ENCODE measurements at regions not wholly inside any gene's neighbourhood (a gene's known extent, or its start where the extent isn't known, plus 50 kb on each side); places are given as distances from the start of the nearest gene placed in this dataset.
A peak's percentile ranks its signal among the peaks of the same experiment; 100 is the strongest.

DNA sequence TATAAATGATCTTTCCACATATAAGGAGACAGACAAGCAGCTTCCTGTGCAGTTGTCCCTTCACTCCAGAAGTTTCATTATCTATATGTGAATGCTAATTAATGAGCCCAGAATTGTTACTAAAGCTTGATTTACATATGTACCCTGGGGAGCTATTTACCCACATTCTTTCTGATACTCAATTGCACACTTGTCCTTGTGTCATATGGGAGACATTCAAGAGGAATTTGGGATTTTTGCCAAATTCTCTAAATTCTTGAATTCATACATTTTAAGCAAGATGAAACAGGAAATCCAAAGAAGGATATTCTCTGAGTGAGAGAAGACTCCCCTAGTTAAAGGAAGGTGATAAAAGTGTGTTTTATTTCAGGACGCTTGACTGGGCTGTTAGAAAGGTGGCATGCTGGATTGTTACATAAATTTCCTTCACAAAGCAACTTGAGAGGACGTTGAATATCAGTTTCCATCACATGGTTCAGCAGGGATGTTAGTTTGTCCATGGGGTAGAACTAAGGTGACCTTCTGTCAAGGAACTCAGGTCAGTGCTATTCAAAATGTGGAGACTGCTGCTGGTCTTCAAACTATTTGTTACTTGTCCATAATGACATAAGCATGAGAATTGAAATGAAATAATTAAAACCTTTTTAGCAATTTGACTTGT is 368.2 kb downstream of the IRS1 start:
- no peak for DNase-seq (ENCODE audit: low read depth)

DNA sequence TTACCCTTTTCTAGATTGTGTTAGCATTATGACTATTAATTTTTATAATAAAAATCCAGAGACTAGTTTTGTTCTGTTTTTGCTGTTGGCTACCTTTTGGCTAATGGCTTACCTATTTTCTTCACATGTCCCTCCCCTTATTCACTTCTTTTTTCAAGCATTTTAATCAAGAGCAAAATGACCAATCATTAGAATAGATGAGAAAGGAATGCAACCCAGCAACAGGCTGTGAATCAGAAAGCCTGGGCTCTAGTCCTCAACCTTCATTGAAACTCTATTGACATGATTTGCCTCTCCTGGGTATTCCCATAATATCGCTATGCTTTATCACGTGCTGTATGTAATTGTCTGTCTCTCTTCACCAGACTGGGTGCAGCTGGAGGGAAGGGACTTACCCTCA is 370.1 kb downstream of the IRS1 start:
- DNase-seq (ENCODE audit: low read depth), result no peak

DNA sequence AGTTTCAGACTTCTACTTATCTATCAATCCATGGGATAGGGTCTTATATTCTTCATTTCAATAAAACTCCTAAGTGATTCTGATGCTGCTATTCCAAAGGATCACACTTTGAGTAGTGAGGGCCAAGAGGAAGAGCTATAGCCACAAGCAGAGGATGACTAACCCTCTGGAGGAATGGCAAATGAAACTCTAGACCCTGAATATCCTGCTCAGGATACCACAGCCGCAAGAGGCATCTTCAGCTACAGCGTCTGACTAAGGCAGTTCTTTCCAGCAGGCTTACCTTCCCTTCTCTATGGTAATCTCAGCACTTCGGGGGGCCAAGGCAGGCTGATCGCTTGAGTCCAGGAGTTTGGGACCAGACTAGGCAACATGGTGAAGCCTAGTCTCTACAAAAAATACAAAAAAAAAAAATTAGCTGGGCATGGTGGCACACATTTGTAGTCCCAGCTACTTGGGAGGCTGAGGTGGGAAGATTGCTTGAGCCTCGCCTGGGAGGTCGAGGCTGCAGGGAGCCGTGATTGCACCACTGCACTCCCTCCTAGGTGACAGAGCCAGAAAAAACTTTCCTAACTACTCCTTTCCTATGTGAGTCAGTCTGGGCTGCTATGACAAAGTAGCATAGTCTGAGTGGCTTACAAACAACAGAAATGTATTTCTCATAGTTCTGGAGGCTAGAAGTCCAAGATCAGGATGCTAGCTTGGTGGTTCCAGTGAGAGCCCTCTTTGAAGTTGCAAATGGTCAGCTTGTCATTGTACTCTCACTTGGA is 371.9 kb downstream of the IRS1 start:
- peak; percentile 73 for DNase-seq (ENCODE audit: low read depth)

DNA sequence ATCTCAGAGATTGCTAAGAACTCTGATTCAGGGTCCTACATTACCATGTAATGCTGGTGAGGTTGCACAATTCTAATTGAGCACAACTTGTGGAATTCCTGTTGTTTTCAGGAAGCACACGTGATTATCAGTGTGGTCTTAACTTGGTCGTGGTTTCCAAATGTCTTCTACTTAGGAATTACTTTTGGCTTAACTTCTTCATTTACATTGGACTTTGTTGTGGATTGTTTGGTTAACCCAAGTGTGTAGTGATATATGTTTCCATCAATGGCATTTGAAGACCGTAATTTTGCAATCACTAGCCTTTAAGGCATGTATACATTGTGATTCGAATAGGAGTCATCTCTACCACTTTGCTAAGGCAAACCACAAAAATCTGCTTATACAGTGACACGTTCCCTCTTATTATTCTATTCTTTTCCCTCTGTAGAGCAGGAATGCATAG is 373.3 kb downstream of the IRS1 start:
- DNase-seq (ENCODE audit: low read depth), result no peak

DNA sequence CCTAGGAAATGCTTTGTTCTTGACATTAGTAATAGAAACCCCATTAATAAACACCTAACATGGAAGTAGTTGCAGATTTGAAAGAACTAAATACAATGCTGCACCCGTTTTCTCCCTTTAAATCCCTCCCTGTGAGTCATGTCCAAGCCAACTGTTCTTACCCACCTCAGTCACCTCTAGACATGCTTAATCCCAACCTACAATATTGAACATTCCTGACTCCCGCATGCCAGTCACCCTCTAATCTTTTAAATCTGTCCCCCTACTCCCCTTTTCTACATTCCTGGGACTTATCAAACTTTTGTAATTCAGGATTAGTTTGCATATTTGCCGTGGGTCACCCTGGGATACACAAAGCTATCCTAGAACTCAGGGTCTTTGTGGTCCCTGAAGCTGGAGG is 374.6 kb downstream of the IRS1 start:
- no peak for DNase-seq (ENCODE audit: low read depth)

DNA sequence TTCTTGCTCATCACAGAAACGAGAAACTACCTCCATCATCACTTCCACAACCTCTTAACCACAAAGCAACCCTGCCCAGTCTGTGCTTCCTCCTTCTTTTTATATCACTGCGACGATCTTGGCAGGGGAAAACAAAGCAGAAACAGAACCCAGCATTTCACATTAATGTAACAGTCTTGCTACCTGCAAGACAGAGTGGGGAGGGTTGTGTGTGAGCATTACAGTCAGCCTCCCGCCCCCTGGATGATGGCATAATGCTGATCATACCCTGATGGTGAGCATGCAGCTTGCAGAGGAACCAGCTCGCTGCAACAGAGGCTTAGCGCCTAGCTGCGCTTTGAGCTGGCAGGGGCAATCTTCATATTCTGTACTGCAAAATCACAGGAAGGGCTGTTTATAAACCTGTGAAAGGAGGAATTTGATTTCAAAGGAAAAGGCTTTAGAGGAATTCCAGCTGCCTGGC is 376.1 kb downstream of the IRS1 start:
- DNase-seq (ENCODE audit: low read depth), result no peak

DNA sequence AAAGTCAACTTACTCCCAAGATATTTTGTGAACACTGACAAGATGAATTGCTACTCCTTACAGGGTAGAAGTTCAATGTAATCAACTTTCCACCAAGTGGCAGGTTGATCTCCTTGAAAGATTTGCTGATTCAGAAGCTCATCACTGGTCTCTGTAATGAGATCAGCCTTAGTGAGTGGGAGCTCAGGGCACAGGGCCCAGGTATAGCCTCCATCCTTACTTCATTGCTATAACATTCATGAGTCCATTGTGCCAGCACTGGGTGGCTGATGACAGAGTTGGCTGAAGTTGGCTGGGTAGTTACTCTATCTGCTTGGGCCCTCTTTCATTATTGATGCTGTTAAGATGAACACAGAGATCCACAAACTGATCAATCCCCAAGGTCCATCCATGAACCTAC is 379.0 kb downstream of the IRS1 start:
- no peak for DNase-seq (ENCODE audit: low read depth)

DNA sequence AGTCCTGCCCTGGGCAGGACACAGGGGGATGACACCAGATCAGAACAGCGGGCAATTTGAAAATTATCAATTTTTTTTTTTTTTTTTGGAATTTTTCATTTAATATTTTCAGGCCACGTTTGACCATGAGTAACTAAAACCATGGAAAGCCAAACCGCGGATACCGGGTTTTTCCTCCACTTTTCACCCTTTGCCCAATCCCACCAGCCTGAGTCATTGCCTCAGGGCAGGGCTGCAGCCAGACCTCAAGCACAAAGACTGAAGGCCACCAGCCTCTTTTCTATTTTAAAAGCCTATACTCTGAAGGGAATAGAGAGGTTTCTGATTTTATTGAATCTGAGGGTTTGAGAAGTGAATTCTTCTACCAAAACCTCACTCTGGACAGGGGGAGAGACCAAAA is 381.1 kb downstream of the IRS1 start:
- no peak for DNase-seq (ENCODE audit: low read depth)

DNA sequence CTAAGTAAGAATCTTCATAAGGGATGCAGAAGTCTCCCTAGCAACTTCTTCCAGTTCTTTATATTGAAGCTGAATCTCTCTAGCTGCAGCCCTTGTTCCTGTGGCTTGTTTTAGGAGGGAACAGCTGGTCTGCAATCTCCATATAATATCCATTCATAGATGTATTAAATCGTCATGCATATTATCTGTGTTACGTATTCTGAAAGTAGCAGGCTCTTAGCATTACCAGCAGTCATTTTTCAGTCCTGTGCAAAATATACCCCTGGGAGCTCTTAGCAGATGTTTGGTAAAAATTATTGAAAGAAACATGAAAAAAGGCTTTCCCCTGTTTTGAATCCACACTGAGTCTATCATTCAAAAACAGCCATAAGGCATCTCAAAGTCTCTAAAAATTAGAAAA is 385.3 kb downstream of the IRS1 start:
- no peak for DNase-seq (ENCODE audit: low read depth)

DNA sequence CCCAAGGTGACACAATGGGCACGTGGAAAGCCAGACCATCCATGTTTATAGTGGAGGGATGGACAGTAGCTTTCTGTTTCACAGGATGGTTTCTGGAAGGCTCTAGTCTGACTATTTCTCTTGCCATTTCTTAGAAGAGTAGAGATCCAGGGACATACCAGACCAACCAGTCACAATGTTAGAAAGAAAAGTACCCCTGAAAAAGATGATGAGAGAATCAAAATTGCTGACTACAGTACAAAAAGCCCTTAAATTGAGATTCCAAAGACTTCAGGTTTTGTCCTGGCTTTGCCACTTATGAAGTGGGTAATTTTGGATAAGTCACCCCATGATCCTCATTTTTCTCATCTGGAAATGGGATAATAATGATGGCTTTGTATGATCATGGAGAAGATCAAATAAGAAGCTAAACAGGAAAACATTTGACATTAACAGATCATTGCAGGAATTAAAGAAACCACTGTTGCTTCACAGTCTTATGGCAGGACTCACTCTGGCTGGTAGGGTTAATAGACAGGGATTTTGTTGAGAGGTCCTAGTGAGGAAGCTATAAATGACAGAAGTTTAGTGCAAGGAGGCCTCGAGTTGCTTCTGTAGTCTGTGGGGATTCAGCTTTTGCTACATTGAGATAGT is 386.0 kb downstream of the IRS1 start:
- DNase-seq (ENCODE audit: low read depth), result no peak

DNA sequence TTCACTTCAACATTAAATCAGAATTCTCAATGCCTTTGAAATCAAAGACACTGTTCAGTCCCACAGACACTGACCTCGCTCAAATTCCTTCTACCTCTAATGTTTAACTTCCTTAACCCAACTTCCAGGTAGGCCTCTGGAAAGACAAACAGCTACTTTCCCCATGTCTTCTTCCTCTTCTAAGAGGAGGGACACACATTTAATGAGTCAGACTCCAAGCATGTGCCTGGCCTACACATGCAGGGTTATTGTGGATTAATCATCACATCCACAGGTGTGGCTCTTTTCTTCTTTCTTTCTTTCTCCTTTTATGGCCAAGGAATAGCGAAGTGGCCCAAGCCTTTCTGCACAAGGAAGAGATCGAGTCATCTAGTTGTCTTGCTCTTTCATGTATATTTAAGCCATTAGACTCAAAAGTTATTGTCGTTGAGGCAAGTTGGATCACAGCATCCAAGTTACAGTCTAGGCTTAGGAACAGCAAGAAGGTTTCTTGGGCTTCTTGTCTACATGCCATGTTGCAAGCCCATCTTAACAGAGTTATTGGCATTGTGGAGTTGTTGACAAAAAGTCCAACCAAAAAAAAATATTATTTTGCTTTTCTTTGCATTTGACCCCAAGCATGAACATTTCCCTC is 387.8 kb downstream of the IRS1 start:
- DNase-seq (ENCODE audit: low read depth), result no peak

DNA sequence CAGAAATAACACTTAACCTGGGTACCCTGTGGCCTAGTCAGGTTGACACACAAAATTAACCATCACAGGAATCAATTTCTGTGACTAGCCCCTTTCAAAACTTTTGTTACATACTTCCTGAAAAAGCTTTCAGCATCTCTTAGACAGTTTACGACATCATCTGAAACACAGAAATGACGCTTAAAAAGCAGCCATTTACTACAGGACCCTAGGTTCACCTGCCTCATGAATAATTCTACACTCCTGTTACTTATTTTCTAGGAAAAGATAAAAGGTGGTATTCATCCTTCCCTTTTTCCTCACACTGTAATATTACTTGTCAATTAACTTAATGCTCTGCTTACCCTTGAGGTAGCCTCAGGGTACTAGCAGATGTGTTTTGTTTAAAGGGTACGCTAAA is 388.4 kb downstream of the IRS1 start:
- DNase-seq (ENCODE audit: low read depth), result no peak

DNA sequence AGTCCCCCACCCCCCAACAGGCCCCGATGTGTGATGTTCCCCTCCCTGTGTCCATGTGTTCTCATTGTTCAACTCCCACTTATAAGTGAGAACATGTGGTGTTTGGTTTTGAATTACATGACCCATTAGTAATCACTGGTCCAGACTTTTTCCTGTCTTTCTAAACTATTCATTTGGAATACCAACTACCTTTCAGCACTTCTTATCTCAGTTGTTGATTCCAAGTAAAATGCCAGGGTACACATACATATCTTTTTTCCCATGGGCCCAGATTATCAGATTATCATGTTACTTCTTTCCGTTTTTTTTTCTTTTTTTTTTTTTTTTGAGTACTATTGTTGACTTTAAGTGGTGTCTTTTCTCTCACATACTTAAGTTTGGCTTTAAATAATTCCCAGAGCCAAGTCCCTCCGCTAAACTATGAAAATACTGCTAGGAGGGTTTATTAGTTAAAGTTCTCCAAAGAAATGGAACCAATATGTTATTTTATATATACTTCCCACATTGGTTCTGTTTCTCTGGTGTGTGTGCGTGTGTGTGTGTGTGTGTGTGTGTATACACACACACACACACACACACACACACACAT is 389.3 kb downstream of the IRS1 start:
- no peak for DNase-seq (ENCODE audit: low read depth)

DNA sequence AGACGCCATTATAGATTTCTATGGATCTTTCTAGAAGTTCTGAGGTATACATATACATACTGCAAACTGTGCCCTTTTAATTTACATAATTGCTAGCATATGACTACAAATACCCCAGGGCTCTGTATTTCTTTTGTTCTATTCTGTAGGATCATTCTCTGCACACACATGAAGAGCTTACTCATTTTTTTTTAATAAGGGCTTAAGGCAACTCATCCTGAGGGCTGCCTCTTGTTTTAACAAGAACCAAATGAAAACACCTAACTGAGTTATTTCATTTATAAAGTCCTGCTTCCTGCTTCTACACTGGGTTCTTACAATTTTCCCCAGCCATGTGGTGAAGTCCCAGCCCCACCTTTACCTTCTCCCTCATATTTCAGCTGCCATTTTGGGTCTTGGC is 390.5 kb downstream of the IRS1 start:
- DNase-seq (ENCODE audit: low read depth), result no peak

DNA sequence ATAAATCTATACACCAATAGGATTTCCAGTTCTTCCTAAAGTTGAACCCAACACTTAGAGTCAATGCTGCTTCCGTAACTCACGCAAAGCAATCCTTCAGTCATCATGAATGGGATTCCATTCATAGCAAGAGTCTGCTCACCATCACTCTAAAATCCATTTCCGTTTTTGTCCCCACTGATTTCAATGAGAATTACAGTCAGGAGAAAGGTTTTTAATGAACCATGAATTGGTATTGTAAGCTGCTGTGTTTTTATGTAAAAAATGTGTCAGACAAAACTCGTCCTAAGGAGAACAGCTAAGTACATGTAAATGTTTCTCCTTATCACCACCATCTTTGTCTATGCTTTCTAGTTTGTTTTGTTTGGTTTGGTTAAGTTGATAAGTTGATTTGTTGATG is 391.5 kb downstream of the IRS1 start:
- DNase-seq (ENCODE audit: low read depth), result no peak

DNA sequence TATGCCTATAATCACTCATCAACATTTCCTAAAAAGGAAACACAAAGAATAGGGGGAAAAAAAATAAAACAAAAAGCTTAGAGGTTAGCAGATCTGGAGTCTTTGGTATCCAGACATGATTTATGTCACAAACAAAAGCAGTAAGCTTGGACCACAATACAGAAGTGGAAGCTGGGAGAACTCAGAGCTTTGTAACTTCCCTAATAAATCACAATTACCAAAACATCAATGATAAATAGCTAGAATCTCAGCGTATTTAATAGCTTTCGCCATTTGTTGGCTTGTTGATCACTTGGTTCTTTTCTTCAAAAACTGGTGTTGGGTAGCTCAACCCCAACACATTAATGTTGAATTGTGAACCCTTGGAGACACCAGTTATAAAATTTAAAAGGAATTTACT is 392.5 kb downstream of the IRS1 start:
- no peak for DNase-seq (ENCODE audit: low read depth)

DNA sequence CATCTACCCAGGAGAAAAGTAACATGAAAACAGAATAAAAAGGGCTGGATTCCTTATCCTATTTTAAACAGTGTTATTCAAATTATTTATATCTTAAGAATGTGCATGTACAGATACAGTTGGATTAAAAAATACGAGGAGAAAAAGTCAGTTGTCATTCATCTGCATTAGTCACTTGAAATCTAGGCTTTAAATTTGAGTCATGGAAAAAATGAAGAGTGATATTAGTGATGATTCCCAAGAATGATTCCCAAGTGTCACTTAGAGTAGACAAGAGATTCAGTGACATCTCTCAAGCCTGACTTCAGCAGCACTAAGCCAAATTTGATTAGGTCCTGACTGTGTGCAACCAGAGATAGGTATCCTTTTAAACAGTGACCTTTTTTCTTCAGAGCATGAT is 394.2 kb downstream of the IRS1 start:
- no peak for DNase-seq (ENCODE audit: low read depth)

DNA sequence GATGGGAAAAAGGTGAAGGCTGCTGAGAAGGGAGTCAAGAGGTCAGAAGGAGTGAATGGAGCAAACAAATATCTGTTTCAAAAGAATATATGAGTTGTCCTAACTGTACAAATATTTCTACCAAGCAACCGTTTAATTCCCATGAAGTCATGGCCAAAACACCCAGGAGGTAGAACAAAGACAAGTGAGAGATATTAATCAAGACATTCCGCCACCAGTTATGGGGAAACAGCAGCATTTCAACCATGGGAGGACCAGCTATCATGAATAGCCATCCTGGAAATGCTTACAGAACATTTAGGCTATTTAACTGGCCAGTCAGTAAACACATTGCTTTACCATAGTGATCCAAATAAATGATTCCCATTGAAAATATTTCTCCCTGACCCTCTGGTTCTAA is 396.3 kb downstream of the IRS1 start:
- no peak for DNase-seq (ENCODE audit: low read depth)

DNA sequence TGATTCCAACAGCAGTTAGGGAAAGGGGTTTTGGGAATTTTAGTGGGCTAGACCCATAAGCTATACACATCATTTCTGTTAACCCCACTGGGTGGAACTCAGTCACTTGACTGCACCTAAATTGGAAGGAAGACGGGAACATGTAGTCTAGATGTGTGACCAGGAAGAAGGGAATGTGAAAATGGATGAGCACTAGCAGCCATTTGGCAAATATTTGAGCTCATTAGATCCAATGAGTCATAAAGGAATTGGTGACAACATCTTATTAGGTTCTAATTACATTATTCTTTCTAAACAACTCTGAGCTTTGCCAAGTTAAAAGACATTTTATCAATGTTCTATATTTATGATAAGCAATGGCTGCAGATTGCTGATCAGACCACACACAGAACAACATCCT is 400.6 kb downstream of the IRS1 start:
- no peak for DNase-seq (ENCODE audit: low read depth)

DNA sequence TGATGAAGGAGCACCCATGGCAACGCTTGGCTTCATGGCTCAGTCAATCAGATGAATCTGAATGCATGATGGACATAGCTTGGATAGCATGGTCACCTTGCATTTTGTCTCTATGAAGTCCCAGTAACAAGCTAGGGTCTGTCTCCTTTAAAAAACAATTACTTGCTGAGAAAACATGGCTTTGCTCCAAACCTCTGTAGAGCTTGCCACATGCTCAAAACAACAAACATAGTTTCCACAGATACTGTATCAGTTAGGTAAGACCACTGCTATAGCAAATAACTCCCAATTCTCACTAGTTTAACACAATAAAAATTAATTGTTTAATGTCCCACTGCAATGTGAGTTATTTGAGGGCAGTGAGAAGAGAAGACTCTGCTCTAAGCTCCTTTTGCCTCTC is 401.0 kb downstream of the IRS1 start:
- peak; percentile 23 for DNase-seq (ENCODE audit: low read depth)

DNA sequence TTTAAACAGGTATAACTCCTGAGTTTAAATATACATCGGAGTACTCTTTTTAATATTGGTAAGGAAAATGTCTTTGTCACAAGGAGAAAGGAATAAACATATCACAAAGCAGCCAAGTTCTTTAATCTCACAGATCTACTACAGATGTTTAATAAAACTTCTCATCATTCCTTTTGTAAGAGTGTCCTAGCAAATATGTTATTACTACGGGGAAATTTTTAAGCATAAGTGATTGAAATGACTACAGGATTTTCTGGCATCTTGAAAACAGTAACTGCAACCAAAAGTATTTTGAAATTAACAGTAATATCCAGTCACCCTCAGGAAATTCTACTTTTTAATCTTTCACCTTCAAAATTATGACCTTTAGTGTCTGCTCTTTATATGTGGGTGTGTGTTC is 403.1 kb downstream of the IRS1 start:
- DNase-seq (ENCODE audit: low read depth), result no peak

DNA sequence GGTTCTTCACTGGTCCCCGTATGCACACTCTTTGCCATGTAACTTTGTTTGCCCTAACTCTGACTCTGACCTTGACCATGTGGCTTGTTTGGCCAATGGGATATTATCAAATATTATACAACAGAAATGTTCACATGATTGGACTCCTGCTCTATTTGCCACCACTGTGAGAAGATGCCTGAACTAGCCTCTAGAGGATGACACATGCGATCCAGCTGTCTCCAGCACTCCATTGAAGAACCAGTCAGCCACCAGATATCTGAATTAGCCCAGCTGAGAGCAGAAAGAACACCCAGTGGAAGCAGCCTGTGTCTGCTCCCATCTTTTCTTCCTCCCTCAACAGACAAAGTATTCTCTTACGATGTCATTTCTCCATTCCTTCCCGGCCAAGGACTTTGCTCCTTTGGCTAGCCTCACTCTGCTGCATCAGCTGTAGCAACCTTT is 412.1 kb downstream of the IRS1 start:
- DNase-seq (ENCODE audit: low read depth), result no peak

All from GM04504 (cell line).